BLaER1 (cell line): ENCODE measurements at regions not wholly inside any gene's neighbourhood (a gene's known extent, or its start where the extent isn't known, plus 50 kb on each side); places are given as distances from the start of the nearest gene placed in this dataset.

ENCODE experiments used
- H3K27ac ChIP-seq: shearing (Covaris generic); formaldehyde crosslinking; 2 replicates; pipeline ENCODE4 v1.8.1; 2022
- H3K27me3 ChIP-seq: shearing (Covaris generic); formaldehyde crosslinking; 2 replicates; pipeline ENCODE4 v1.8.1; 2022
- H3K36me3 ChIP-seq: shearing (Covaris generic); formaldehyde crosslinking; 2 replicates; pipeline ENCODE4 v1.8.1; 2022
- H3K4me1 ChIP-seq: shearing (Covaris generic); formaldehyde crosslinking; 2 replicates; pipeline ENCODE4 v1.8.1; 2022
- H3K4me2 ChIP-seq: shearing (Covaris generic); formaldehyde crosslinking; 2 replicates; pipeline ENCODE4 v1.8.1; 2022
- H3K4me3 ChIP-seq: shearing (Covaris generic); formaldehyde crosslinking; 2 replicates; pipeline ENCODE4 v1.8.1; 2022
- H3K9ac ChIP-seq: shearing (Covaris generic); formaldehyde crosslinking; 2 replicates; pipeline ENCODE4 v1.8.1; 2022
- H3K9me3 ChIP-seq: shearing (Covaris generic); formaldehyde crosslinking; 2 replicates; pipeline ENCODE4 v1.8.1; 2022
- H4K20me1 ChIP-seq: shearing (Covaris generic); formaldehyde crosslinking; 2 replicates; pipeline ENCODE4 v1.8.1; 2022
- Cebpa-rat ChIP-seq: shearing (Covaris generic); IDR thresholded peaks from 2 replicates; pipeline ENCODE4 v1.8.1; 2022

DNA sequence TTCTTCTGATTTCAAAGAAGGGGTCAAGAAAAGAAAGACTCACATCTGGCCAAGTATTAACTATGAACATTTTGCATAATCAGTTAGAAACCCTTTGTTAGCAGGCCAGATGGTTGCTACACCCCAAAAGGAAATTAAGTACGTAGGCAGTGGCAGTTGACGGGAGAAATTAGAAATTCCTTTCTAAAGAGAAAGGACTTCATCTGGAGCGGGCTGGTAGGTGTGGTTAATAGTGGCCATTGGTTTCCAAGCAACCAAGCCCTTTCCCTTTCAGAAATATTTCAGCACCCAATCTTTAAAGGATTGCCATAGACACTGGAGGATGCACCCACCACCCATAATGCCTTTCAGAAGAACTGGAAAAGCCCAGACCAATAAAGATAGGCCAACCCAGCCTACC is 235.7 kb upstream of the LDB2 start:
- H3K4me1 ChIP-seq, result no peaks in the 10 kb centered on the region
- H4K20me1 ChIP-seq, result no peaks in the 10 kb centered on the region
- H3K4me2 ChIP-seq, result no peak overlapping the region
- H3K9me3 ChIP-seq, result peaks cover 25% of the 10 kb centered on the region
- H3K27ac ChIP-seq, result no peak overlapping the region
- H3K36me3 ChIP-seq, result no peaks in the 10 kb centered on the region
- H3K9ac ChIP-seq, result no peak overlapping the region
- no peak overlapping the region for H3K4me3 ChIP-seq
- no peak for TF ChIP-seq Cebpa-rat
- no peaks in the 10 kb centered on the region for H3K27me3 ChIP-seq

- Histone ChIP-seq H3K4me1 (no peaks in the 10 kb centered on the region), H3K9me3 (peaks cover 8% of the 10 kb centered on the region; the same call in 1 of the 2 replicates), H3K27me3 (no peaks in the 10 kb centered on the region), H3K4me3 (no peak overlapping the region), H3K36me3 (no peaks in the 10 kb centered on the region), H3K4me2 (no peak overlapping the region), H3K9ac (no peak overlapping the region), H4K20me1 (no peaks in the 10 kb centered on the region), H3K27ac (no peak overlapping the region)
- TF ChIP-seq Cebpa-rat, result no peak
Measured at GRCh38 chr4:17132226-17132625, 233.8 kb upstream of the LDB2 start.

- Histone ChIP-seq H4K20me1 (no peaks in the 10 kb centered on the region), H3K4me1 (no peaks in the 10 kb centered on the region), H3K9me3 (0 out of 2 replicates have a peak, but pooled peaks cover 1% of the 10 kb centered on the region), H3K4me2 (no peak overlapping the region), H3K4me3 (no peak overlapping the region), H3K27me3 (no peaks in the 10 kb centered on the region), H3K27ac (no peak overlapping the region), H3K9ac (no peak overlapping the region), H3K36me3 (no peaks in the 10 kb centered on the region)
- TF ChIP-seq Cebpa-rat, result no peak
Measured at GRCh38 chr4:17128268-17128667, 229.8 kb upstream of the LDB2 start.

DNA sequence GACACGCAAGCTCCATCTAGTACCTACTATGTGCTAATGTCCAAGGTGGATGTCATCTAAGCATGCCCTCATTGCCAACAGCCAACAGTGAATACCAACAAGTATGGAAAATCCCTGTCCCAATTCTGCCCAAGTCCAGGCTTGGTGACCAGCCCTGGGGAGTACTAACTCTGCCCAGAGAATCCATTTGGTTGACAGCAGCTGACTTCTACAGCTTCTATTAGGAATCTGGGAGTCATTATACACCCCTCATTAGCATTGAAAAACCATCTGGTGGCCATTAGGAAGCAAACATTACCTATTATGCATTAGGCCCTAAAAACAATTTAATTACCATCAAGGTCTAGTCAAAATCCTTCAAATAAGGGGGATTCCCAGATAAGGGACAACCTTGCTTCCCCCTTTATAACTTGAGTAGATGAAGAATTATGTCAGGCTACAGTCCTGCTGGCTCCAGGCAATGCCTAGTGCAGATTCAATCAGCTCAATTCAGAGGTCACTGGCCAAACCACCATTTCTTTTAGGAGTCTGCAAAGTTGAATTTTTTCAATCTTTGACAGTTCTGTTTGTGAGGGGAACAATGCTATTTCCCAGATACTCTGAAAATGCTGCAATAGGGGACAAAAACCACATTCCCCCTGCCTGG is 228.0 kb upstream of the LDB2 start:
- no peaks in the 10 kb centered on the region for H3K4me1 ChIP-seq
- H4K20me1 ChIP-seq, result no peaks in the 10 kb centered on the region
- no peaks in the 10 kb centered on the region for H3K27me3 ChIP-seq
- no peak overlapping the region for H3K4me3 ChIP-seq
- H3K27ac ChIP-seq, result no peak overlapping the region
- H3K36me3 ChIP-seq, result no peaks in the 10 kb centered on the region
- no peak overlapping the region for H3K9ac ChIP-seq
- no peak overlapping the region for H3K4me2 ChIP-seq
- no peak for TF ChIP-seq Cebpa-rat
- H3K9me3 ChIP-seq, result no peaks in the 10 kb centered on the region

DNA sequence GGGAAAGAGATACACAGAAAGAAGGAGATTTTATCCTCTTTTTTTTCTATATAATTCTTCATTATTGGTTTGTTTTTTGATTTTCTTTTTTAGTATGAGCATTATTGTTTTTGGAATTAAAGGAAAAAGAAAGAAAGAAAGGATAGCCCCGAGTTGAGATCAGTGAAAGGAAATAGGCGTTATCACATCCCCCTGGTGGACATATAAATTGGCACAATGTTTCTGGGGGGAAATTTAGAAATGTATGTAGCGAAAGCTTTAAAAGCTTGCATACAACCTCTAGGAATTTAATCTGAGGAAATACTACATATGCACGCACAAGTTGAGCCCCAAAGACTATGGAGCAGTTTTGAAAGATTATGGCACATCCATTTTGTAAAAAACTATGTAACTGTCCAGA is 226.3 kb upstream of the LDB2 start:
- H3K9me3 ChIP-seq, result no peaks in the 10 kb centered on the region
- H3K4me3 ChIP-seq, result no peak overlapping the region

GRCh38 chr4:17120761-17121160 is 222.3 kb upstream of the LDB2 start:
- Histone ChIP-seq H3K4me3 (no peak overlapping the region), H3K36me3 (no peaks in the 10 kb centered on the region), H3K27ac (no peak overlapping the region), H3K4me2 (no peak overlapping the region), H3K9ac (no peak overlapping the region), H3K4me1 (no peaks in the 10 kb centered on the region), H4K20me1 (no peaks in the 10 kb centered on the region), H3K27me3 (no peaks in the 10 kb centered on the region), H3K9me3 (no peaks in the 10 kb centered on the region)
- TF ChIP-seq Cebpa-rat, result no peak

More for the DNA sequence above, 226.3 kb upstream of the LDB2 start:
- Histone ChIP-seq H3K4me2 (no peak overlapping the region), H3K36me3 (no peaks in the 10 kb centered on the region), H4K20me1 (no peaks in the 10 kb centered on the region), H3K27ac (no peak overlapping the region), H3K4me1 (no peaks in the 10 kb centered on the region), H3K9ac (no peak overlapping the region), H3K27me3 (no peaks in the 10 kb centered on the region)
- TF ChIP-seq Cebpa-rat, result no peak

DNA sequence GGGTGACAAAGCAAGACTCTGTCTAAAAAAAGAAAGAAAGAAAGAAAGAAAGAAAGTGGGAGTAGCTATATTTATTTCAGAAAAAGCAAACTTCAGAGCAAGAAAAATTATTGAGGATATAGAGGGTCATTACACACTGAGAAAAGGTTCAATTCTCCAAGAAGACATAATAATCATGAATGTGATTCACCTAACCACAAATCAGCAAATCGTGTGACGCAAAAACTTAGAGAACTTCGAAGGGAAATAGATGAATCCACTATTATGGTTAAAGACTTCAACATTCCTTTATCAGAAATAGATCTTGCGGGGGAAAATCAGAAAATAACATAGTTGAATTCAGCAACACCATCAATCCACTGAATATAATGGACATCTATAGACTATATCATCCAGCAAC is 219.3 kb upstream of the LDB2 start:
- H3K4me3 ChIP-seq, result no peak overlapping the region

DNA sequence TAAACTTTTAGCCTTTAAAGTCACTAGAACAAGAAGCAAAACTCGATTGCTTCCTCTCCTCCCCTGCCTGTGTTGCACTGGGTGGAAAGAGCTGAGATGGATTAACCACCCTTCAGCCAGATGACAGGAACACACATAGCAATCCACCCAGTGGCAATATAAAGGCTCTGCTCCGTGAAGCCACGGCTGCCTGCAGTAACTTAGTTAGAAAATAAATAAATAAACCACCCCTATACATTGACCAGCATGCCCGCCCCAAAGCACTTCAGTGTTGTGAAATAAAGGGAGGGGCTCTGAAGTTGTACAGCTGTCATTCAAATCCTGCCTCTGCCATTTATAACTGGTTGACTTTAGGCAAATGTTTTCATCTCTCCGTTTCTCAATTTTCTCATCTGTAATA is 217.1 kb upstream of the LDB2 start:
- Histone ChIP-seq H3K4me1 (no peaks in the 10 kb centered on the region), H3K9ac (no peak overlapping the region), H4K20me1 (no peaks in the 10 kb centered on the region), H3K4me2 (no peak overlapping the region), H3K27me3 (no peaks in the 10 kb centered on the region), H3K36me3 (no peaks in the 10 kb centered on the region), H3K27ac (no peak overlapping the region), H3K4me3 (no peak overlapping the region), H3K9me3 (no peaks in the 10 kb centered on the region)
- no peak for TF ChIP-seq Cebpa-rat

More for the DNA sequence above, 219.3 kb upstream of the LDB2 start:
- no peaks in the 10 kb centered on the region for H3K36me3 ChIP-seq
- H3K9me3 ChIP-seq, result no peaks in the 10 kb centered on the region
- H3K4me1 ChIP-seq, result no peaks in the 10 kb centered on the region
- no peaks in the 10 kb centered on the region for H3K27me3 ChIP-seq
- H3K4me2 ChIP-seq, result no peak overlapping the region
- TF ChIP-seq Cebpa-rat, result no peak
- no peak overlapping the region for H3K27ac ChIP-seq
- H3K9ac ChIP-seq, result no peak overlapping the region
- no peaks in the 10 kb centered on the region for H4K20me1 ChIP-seq

- Histone ChIP-seq H3K36me3 (no peaks in the 10 kb centered on the region), H3K4me3 (no peak overlapping the region), H3K9ac (no peak overlapping the region), H3K4me2 (no peak overlapping the region), H3K4me1 (no peaks in the 10 kb centered on the region), H4K20me1 (no peaks in the 10 kb centered on the region), H3K9me3 (no peaks in the 10 kb centered on the region), H3K27ac (no peak overlapping the region), H3K27me3 (no peaks in the 10 kb centered on the region)
- TF ChIP-seq Cebpa-rat, result no peak
Measured at GRCh38 chr4:17112292-17112659, 213.8 kb upstream of the LDB2 start.

DNA sequence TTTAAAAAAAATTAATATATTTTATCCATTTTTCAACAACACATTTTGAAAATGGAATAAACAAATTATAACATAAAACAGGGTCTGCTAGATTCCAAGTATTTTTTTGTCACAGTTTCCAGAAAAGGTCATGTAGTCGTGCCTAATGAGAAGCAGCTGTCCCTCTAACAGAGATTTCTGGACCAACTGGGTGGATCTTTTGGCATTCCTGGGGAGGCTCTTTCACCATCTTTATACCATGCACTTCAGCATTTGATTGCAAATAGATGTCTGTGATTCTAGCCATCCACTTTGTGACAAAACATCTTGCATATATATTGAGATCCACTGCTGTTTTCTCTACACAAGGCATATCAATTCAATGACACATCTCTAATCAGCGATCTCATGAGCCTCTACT is 210.7 kb upstream of the LDB2 start:
- no peak for TF ChIP-seq Cebpa-rat
- Histone ChIP-seq H3K9me3 (no peaks in the 10 kb centered on the region), H3K4me2 (no peak overlapping the region), H3K27ac (no peak overlapping the region), H3K27me3 (no peaks in the 10 kb centered on the region), H3K9ac (no peak overlapping the region), H3K4me3 (no peak overlapping the region), H4K20me1 (no peaks in the 10 kb centered on the region), H3K4me1 (no peaks in the 10 kb centered on the region), H3K36me3 (no peaks in the 10 kb centered on the region)

DNA sequence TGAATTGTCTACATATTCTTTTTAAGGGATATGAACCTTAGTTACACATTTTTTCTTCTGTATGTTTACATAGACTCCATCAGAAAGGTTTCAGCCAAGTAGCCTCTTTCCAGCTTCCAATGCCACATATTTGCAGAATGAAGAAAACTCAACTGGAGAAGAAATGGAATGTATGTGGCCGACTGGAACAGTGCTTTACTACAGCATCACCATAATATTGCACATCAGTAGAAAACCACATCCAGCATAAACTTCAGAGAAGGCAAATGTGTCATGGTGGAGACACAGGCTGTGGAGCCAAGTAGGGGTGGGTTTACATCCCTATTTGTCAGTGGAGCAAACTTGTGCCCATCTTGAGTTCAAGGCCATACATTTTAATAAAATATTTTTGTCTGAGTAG is 204.8 kb upstream of the LDB2 start:
- Histone ChIP-seq H4K20me1 (no peaks in the 10 kb centered on the region), H3K27ac (no peak overlapping the region), H3K4me3 (no peak overlapping the region), H3K9me3 (no peaks in the 10 kb centered on the region), H3K9ac (no peak overlapping the region), H3K36me3 (no peaks in the 10 kb centered on the region), H3K4me2 (no peak overlapping the region), H3K4me1 (no peaks in the 10 kb centered on the region), H3K27me3 (no peaks in the 10 kb centered on the region)
- no peak for TF ChIP-seq Cebpa-rat
